Adrenal gland (tissue), 5 donors: ENCODE measurements at regions not wholly inside any gene's neighbourhood (a gene's known extent, or its start where the extent isn't known, plus 50 kb on each side); places are given as distances from the start of the nearest gene placed in this dataset.

Source experiments
- CTCF ChIP-seq, 6 experiments: fragments of 450-650 bp in 4 of 6; fragments of 200-600 bp in 2 of 6; sonication (generic) in 1 of 6; IDR thresholded peaks; 1 replicate in 5 of 6; 2 replicates in 1 of 6; pipeline versions ENCODE4 v1.5.1 to v1.8.0; 2016 to 2021; ENCODE audit warnings: antibody characterized with exemption in 6 of 6, mild to moderate bottlenecking in 2 of 6, moderate library complexity in 1 of 6
- POLR2A ChIP-seq, 2 donors: fragments of 450-650 bp; IDR thresholded peaks; one replicate each; pipeline ENCODE4 v1.6.1; 2017; ENCODE audit warnings: antibody characterized with exemption in 2 of 2, mild to moderate bottlenecking in 2 of 2, moderate library complexity in 1 of 2
- donor health status: DM: no; HTN: no; CAD: no.

- no peak for TF ChIP-seq POLR2A (IDR thresholded peaks at IDR 0.05)
- TF ChIP-seq CTCF (IDR thresholded peaks at IDR 0.05) = no peak
Measured at GRCh38 chr10:53325066-53325465, 552.5 kb upstream of the MBL2 start.
